NCI-H2196 (cell line): ENCODE measurements at regions not wholly inside any gene's neighbourhood (a gene's known extent, or its start where the extent isn't known, plus 50 kb on each side); places are given as distances from the start of the nearest gene placed in this dataset.
"Not testable (repeated sequence)": the region's sequence is repeated elsewhere in the genome, so short reads cannot be mapped to it uniquely, and the experiment has no call there.

Source experiments
- DNase-seq: peaks from one replicate; lab custom pipeline; 2025; ENCODE audit not compliant: unreplicated experiment; lab: John Stamatoyannopoulos, UW

DNA sequence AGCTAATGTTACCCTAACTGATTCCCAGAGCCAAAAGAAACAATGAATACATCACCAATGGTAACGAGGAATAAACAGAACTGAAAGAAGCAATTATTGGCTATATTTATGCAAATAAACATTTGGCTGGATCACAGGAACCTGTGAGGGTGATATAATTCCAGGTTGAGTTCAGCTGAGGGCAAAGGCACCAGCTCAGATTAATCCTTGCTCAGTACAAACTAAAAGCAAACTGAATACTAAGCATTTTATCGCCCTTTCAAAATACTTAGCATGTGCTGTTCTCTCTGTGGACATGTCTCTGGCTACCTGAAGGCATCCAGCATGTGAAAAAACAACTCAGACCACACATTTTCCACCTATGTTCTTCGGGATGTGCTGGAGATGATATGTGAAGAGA, 791.7 kb downstream of the METTL4 start:
- peak; percentile 53 for DNase-seq

DNA sequence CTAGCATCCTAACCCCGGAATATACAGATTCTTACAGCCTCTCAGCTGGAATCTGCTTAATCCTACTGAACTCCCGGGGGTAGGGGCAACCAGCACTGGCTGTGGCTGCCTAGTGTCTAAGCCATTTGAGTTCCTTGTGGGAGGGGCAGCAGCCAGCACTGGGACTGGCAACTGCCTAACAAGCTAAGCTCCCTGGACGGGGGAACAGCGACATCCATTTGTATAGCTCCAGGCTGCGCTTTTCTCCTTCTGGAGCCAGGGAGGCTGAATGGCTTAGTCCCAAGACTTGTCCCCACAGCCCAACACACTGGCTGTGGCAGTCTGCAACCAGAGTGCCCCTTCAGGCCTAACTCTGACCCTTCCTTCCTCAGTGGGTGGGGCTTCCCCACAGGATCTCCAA, 787.2 kb downstream of the METTL4 start:
- DNase-seq = no peak

GRCh38 chr18:1785980-1786379, 785.3 kb downstream of the METTL4 start:
- DNase-seq = not testable (repeated sequence)

DNA sequence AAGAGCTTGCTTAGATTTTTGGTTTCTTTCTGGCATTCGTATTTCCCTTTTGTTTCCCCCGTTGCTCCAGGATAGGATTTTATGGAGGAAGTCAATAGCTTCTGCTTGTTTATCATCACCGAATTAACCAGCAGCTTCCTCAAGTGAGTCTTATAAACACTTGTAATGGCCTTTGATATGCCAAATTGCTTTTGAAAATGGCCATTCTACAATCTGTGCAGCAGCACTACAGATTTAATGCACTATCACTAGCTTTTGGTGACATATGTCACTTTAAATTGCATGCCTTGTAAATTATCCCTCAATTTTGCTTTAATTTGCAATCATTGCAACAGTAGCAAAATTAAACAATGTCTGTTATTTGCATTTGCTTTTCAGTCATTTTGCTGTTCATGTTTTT, 774.7 kb downstream of the METTL4 start:
- no peak for DNase-seq

GRCh38 chr18:1797235-1797634, 774.1 kb downstream of the METTL4 start:
- DNase-seq = no peak

DNA sequence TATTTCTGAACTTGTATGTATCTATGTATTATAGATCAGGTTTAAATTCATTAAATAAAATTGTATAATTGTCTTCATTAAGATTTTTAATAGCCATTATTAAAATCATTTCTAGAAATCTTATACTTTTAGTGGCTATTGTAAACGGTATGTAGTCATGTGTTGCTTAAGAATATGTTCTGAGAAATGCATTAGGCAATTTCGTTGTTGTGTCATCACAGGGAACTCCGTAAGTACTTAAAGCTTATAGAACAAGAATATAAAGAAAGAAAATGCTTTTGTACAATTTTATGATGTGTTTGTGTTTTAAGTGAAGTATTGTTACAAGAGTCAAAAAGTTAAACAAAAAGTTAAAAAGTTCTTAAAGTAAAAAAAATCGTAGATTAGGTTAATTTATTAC, 765.8 kb downstream of the METTL4 start:
- DNase-seq = no peak

DNA sequence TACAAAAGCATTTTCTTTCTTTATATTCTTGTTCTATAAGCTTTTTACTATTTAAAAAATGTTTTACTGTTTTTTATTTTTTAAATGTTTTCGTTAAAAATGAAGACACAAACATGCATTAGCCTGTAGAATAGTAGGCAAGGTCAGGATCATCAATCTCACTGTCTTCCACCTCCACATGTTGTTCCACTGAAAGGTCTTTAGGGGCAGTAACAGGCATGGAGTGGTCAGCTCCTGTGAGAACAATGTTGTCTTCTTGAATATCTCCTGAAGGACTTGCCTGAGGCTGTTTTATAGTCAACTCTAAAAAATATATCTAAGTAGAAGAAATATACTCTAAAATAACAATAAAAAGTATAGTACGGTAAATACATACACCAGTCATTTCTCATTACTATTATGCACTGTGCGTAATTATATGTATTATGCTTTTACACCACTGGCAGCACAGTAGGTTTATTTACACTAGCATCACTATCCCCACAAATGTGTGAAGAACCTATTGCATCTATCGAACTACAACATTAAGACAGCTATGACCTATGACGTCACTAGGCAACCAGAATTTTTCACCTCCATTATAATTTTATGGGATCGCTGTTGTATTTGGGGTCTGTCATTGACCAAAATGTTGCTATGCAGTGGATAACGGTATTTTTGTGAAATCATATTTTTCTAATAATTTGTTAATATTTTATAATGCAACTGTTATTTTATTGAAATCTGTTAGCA, 764.3 kb downstream of the METTL4 start:
- no peak for DNase-seq

- no peak for DNase-seq
These were observed 760.0 kb downstream of the METTL4 start for GRCh38 chr18:1811282-1811681.

GRCh38 chr18:1825296-1825695, 746.0 kb downstream of the METTL4 start:
- no peak for DNase-seq

DNA sequence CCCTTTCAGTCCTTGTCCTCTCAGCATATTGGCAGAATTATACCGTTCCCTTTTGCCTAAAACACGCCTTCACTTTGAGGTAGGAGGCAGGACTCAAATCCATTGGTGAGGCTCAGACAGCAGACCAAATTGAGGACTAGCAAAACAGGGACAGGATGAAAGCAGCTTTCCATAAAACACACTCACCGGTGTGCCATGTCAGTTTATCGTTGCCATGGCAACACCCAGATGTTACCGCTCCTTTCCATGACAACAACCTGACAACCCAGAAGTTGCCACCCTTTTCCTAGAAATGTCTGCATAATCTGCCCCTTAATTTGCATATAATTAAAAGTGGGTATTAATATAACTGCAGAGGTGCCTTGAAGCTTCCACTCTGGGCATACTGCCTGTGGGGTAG, 730.4 kb downstream of the METTL4 start:
- DNase-seq = no peak

DNA sequence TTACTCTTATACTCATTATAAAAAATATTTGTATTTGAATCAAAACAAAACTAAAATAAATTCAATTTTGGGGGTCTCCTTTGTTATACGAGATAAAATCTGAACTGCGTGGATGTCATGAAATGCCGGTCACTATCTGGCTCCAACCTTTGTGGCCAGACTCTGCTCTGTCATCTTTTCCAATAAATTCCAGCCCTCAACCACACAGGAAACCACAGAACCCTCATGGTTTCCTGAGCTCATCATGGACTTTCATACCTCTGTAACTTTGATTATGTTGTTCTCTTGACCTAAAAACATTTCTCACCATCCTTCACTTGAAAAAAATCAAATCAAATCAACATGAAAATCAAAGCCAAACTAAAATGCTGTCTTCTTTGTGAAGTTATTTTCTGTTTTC, 724.7 kb downstream of the METTL4 start:
- no peak for DNase-seq

DNA sequence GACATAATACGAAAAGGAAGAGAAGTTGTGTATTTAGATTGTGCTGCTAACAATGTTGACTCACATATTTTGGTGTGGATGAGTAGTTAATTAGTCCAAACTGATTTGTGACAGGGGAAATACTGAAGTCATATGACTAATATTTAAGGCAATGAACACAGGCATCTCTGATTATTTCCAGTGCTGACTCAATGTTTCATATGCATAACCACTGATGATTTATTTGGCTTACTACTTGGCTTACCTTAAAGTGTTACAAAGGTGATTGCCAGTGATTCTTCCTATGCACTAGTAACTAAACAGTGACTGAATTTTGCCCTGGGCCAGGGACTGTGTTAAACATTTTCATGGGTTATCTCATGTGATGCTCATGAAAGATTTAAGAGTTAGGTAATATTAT, 722.6 kb downstream of the METTL4 start:
- DNase-seq = no peak

- DNase-seq = no peak
These were observed 721.9 kb downstream of the METTL4 start for GRCh38 chr18:1849386-1849785.

- not testable (repeated sequence) for DNase-seq
These were observed 714.0 kb downstream of the METTL4 start for GRCh38 chr18:1857281-1857680.

GRCh38 chr18:1861473-1861872, 709.8 kb downstream of the METTL4 start:
- DNase-seq = no peak

GRCh38 chr18:1865869-1866268, 705.4 kb downstream of the METTL4 start:
- DNase-seq = no peak

GRCh38 chr18:1872274-1872673, 699.0 kb downstream of the METTL4 start:
- no peak for DNase-seq

GRCh38 chr18:1875219-1875618, 696.1 kb downstream of the METTL4 start:
- no peak for DNase-seq

- DNase-seq = no peak
These were observed 686.7 kb downstream of the METTL4 start for GRCh38 chr18:1884623-1885022.

GRCh38 chr18:1891641-1892040, 679.7 kb downstream of the METTL4 start:
- no peak for DNase-seq

- DNase-seq = no peak
These were observed 679.1 kb downstream of the METTL4 start for GRCh38 chr18:1892191-1892590.

DNA sequence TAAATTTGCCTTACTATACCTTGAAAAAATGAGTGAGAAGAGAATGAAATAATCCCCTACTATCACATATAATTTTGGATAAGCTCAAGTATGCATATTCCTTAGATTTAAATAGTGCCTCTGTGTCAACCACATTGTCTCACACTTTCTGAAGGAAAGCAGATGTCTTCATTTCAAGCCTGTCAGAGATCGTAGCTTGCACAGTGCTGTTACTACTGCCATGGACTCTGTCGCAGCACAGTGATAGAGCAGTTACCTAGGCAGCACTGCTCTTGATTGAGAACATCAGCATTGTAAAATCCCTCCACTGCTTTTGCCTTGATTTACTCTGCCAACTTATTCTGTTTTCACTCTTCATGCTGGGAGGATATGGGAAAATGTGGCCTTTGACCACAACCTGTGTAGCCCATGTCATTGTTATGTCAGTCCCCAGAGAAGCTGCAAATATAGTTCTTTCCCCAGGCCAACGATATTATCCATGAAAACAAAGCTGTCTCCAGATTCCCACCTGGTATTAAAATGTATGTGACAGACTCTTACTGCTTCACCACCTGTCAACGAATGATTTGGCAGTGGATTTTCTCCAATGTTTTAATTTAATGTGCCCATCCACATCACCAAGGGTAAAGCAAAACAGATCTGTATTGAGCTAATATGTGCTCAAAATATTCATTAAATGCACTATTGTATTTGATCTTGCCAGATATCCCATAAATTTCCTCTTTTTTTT, 675.7 kb downstream of the METTL4 start:
- DNase-seq = no peak

DNA sequence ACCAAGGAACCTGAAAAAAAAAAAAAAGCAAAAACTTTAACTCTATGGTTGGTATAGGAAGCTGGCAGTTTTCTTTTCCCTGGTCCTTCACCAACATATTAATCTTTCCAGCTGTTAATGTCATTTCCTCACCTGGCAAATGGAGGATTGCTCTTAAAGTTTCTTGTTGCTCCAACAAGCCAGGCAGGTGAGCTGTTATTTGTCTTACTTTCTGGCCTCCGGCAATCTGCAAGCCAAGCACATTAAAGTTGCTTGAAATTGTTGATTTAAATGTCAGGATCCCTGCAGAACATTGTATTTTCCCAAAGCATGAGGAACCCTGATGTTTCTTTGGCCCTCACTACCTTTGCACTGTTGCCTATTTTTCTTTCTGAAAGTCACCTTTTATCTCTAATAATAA, 664.9 kb downstream of the METTL4 start:
- DNase-seq = no peak
